ENCODE measurements at regions not wholly inside any gene's neighbourhood (a gene's known extent, or its start where the extent isn't known, plus 50 kb on each side); places are given as distances from the start of the nearest gene placed in this dataset.
"Not testable (repeated sequence)": the region's sequence is repeated elsewhere in the genome, so short reads cannot be mapped to it uniquely, and the experiment has no call there.

GRCh38 chr1:59214248-59215208, 82.4 kb upstream of the FGGY start:
- DNase-seq (ENCODE audit: low read depth in 2 of 2): no peak
- no peak overlapping the region for H3K4me3 ChIP-seq (replicated peaks in 1 of 2; ENCODE audit: low read depth in 2 of 2, low read length in 2 of 2)
- TF ChIP-seq CTCF (IDR thresholded peaks at IDR 0.05; ENCODE audit: low read depth, low read length): no peak

- no peak for DNase-seq (ENCODE audit: low read depth in 2 of 2)
- H3K4me3 ChIP-seq (replicated peaks in 1 of 2; ENCODE audit: low read depth in 2 of 2, low read length in 2 of 2): no peak overlapping the region
- TF ChIP-seq CTCF (IDR thresholded peaks at IDR 0.05; ENCODE audit: low read depth, low read length): no peak
Measured at GRCh38 chr1:59215766-59216291, 81.1 kb upstream of the FGGY start.

GRCh38 chr1:59217439-59217838, 79.5 kb upstream of the FGGY start:
- not testable (repeated sequence) for H3K4me3 ChIP-seq (replicated peaks in 1 of 2; ENCODE audit: low read depth in 2 of 2, low read length in 2 of 2); DNase-seq (ENCODE audit: low read depth in 2 of 2)

GRCh38 chr1:59218521-59219236, 78.2 kb upstream of the FGGY start:
- DNase-seq (ENCODE audit: low read depth in 2 of 2): peak in 1 of 2 donors; percentile 26
- no peak overlapping the region for H3K4me3 ChIP-seq (replicated peaks in 1 of 2; ENCODE audit: low read depth in 2 of 2, low read length in 2 of 2)
- no peak for TF ChIP-seq CTCF (IDR thresholded peaks at IDR 0.05; ENCODE audit: low read depth, low read length)

GRCh38 chr1:59219916-59220315, 77.0 kb upstream of the FGGY start:
- TF ChIP-seq CTCF (IDR thresholded peaks at IDR 0.05; ENCODE audit: low read depth, low read length): no peak
- H3K4me3 ChIP-seq (replicated peaks in 1 of 2; ENCODE audit: low read depth in 2 of 2, low read length in 2 of 2): no peak overlapping the region
- no peak for DNase-seq (ENCODE audit: low read depth in 2 of 2)

GRCh38 chr1:59220356-59220755, 76.5 kb upstream of the FGGY start:
- DNase-seq (ENCODE audit: low read depth in 2 of 2): no peak
- no peak for TF ChIP-seq CTCF (IDR thresholded peaks at IDR 0.05; ENCODE audit: low read depth, low read length)
- H3K4me3 ChIP-seq (replicated peaks in 1 of 2; ENCODE audit: low read depth in 2 of 2, low read length in 2 of 2): no peak overlapping the region

- no peak for TF ChIP-seq CTCF (IDR thresholded peaks at IDR 0.05; ENCODE audit: low read depth, low read length)
- no peak overlapping the region for H3K4me3 ChIP-seq (replicated peaks in 1 of 2; ENCODE audit: low read depth in 2 of 2, low read length in 2 of 2)
- DNase-seq (ENCODE audit: low read depth in 2 of 2): no peak
Measured at GRCh38 chr1:59223198-59223597, 73.7 kb upstream of the FGGY start.

All from cardiac fibroblast (primary cell).